ENCODE measurements at regions not wholly inside any gene's neighbourhood (a gene's known extent, or its start where the extent isn't known, plus 50 kb on each side); places are given as distances from the start of the nearest gene placed in this dataset.

GRCh38 chr4:181825564-181825963 is 417.6 kb upstream of the TENM3 start:
- no peak for TF ChIP-seq CTCF (IDR thresholded peaks at IDR 0.05; ENCODE audit: insufficient read depth, low read length)
- TF ChIP-seq GABPA (IDR thresholded peaks at IDR 0.05; ENCODE audit: low read depth), result no peak
- TF ChIP-seq REST (IDR thresholded peaks at IDR 0.05; ENCODE audit: insufficient replicate concordance, low read depth), result no peak

All from HL-60 (cell line).